ENCODE measurements at regions not wholly inside any gene's neighbourhood (a gene's known extent, or its start where the extent isn't known, plus 50 kb on each side); places are given as distances from the start of the nearest gene placed in this dataset.

GRCh38 chr13:103965506-103966243, 899.5 kb upstream of the SLC10A2 start:
- no peak for TF ChIP-seq CTCF (IDR thresholded peaks at IDR 0.05; ENCODE audit: borderline replicate concordance, extremely low read depth, low read length, poor library complexity, severe bottlenecking)
- no peak for TF ChIP-seq EZH2 (IDR thresholded peaks at IDR 0.05; ENCODE audit: borderline replicate concordance, low read depth, low read length, severe bottlenecking)
